Endothelial cell of umbilical vein (primary cell): ENCODE measurements at regions not wholly inside any gene's neighbourhood (a gene's known extent, or its start where the extent isn't known, plus 50 kb on each side); places are given as distances from the start of the nearest gene placed in this dataset.

Experiments
- CTCF ChIP-seq, 2 donors: IDR thresholded peaks; 1 replicate in 1 of 2; 2 replicates in 1 of 2; pipeline ENCODE4 v1.5.1; 2011; ENCODE audit warnings: low read length in 2 of 2, mild to moderate bottlenecking in 2 of 2, moderate library complexity in 2 of 2, control low read depth in 1 of 2, inconsistent platforms in 1 of 2, low read depth in 1 of 2; ENCODE audit not compliant: insufficient read depth in 1 of 2; ENCODE audit errors: extremely low read depth in 1 of 2
- EZH2 ChIP-seq: IDR thresholded peaks from 2 replicates; pipeline ENCODE4 v1.6.1; 2012; ENCODE audit warnings: borderline replicate concordance, low read depth, mild to moderate bottlenecking, moderate library complexity, low read length, inconsistent platforms; ENCODE audit not compliant: severe bottlenecking
- FOS ChIP-seq: IDR thresholded peaks from 2 replicates; pipeline ENCODE4 v1.6.1; 2011; ENCODE audit warnings: mild to moderate bottlenecking, low read length, moderate library complexity, borderline replicate concordance; ENCODE audit not compliant: insufficient read depth
- JUN ChIP-seq: IDR thresholded peaks from 2 replicates; pipeline ENCODE4 v1.6.1; 2011; ENCODE audit warnings: borderline replicate concordance, low read depth; ENCODE audit not compliant: insufficient read length, insufficient read depth
- MAX ChIP-seq: IDR thresholded peaks from 2 replicates; pipeline ENCODE4 v1.6.1; 2011; ENCODE audit not compliant: insufficient read depth, insufficient read length
- MYC ChIP-seq: IDR thresholded peaks from one replicate; pipeline ENCODE4 v1.6.1; 2011; ENCODE audit warnings: mild to moderate bottlenecking, low read depth, low read length
- POLR2A ChIP-seq: IDR thresholded peaks from 2 replicates; pipeline ENCODE4 v1.6.1; 2012; ENCODE audit warnings: low read depth, mild to moderate bottlenecking, control low read depth, low read length
- POLR2AphosphoS5 ChIP-seq: IDR thresholded peaks from 2 replicates; pipeline ENCODE4 v1.6.1; 2012; ENCODE audit warnings: low read depth, mild to moderate bottlenecking, control low read depth, low read length, moderate library complexity; ENCODE audit not compliant: insufficient read depth

GRCh38 chr5:1669276-1670155 lies 130.1 kb downstream of the MRPL36 start:
- no peak for TF ChIP-seq POLR2A
- no peak for TF ChIP-seq JUN
- no peak for TF ChIP-seq CTCF (IDR thresholded peaks at IDR 0.05; ENCODE audit: extremely low read depth in 1 of 2, insufficient read depth in 1 of 2, low read depth in 1 of 2, low read length in 2 of 2)
- TF ChIP-seq POLR2AphosphoS5 = no peak
- TF ChIP-seq EZH2 = no peak
- no peak for TF ChIP-seq FOS
- TF ChIP-seq MYC = no peak
- no peak for TF ChIP-seq MAX
